Activated naive CD4-positive, alpha-beta T cell treated with anti-CD3 and anti-CD28 coated beads, Interleukin-2, amount 50 U/mL, for 24 hours (primary cell): ENCODE measurements at regions not wholly inside any gene's neighbourhood (a gene's known extent, or its start where the extent isn't known, plus 50 kb on each side); places are given as distances from the start of the nearest gene placed in this dataset.
A peak's percentile ranks its signal among the peaks of the same experiment; 100 is the strongest.

Experiments used
- H3K27ac Mint-ChIP-seq: one replicate; pipeline ENCODE4 v1.8.0; 2021; ENCODE audit warnings: mild to moderate bottlenecking, mixed read lengths
- H3K27me3 Mint-ChIP-seq: one replicate; pipeline ENCODE4 v1.8.0; 2021; ENCODE audit warnings: mixed read lengths
- H3K36me3 Mint-ChIP-seq: one replicate; pipeline ENCODE4 v1.8.0; 2021; ENCODE audit warnings: mixed read lengths
- H3K4me1 Mint-ChIP-seq: one replicate; pipeline ENCODE4 v1.8.0; 2021; ENCODE audit warnings: mixed read lengths
- H3K4me3 Mint-ChIP-seq: one replicate; pipeline ENCODE4 v1.8.0; 2021; ENCODE audit warnings: mild to moderate bottlenecking, mixed read lengths
- H3K9me3 Mint-ChIP-seq: one replicate; pipeline ENCODE4 v1.8.0; 2021; ENCODE audit warnings: mixed read lengths

GRCh38 chr13:106373304-106373988 lies 162.0 kb downstream of the EFNB2 start:
- no peaks in the 10 kb centered on the region for H3K9me3 Mint-ChIP-seq

GRCh38 chr13:106372199-106373155 lies 163.0 kb downstream of the EFNB2 start:
- Mint-ChIP-seq H3K27me3 (peaks cover 10% of the 10 kb centered on the region), H3K4me1 (no peaks in the 10 kb centered on the region), H3K9me3 (no peaks in the 10 kb centered on the region), H3K27ac (no peak overlapping the region), H3K36me3 (no peaks in the 10 kb centered on the region), H3K4me3 (no peak overlapping the region)

More at GRCh38 chr13:106373304-106373988, 162.0 kb downstream of the EFNB2 start:
- Mint-ChIP-seq H3K36me3 (no peaks in the 10 kb centered on the region), H3K4me1 (no peaks in the 10 kb centered on the region), H3K27me3 (peaks cover 12% of the 10 kb centered on the region), H3K27ac (no peak overlapping the region), H3K4me3 (no peak overlapping the region)

DNA sequence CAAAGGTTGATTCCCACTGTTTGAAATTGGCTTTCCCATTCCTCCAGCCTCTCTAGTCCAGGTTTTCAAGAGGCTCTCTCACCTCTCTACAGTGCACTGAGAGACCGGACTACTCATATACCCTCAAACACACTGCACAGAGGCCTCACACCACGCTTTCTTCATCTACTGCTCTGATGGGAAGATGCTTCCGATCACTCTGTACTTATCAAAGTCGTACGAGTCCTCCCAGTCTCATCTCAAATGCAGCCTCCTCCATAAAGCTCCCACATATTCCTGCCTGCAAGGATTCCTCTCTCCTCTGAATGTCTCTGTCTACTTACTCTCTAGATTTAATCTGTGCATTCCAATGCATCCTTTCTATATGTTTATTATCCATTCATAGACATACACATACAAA lies 164.4 kb downstream of the EFNB2 start:
- Mint-ChIP-seq H3K4me1 (no peaks in the 10 kb centered on the region), H3K27me3 (peaks cover 7% of the 10 kb centered on the region), H3K36me3 (no peaks in the 10 kb centered on the region), H3K4me3 (no peak overlapping the region), H3K27ac (no peak overlapping the region), H3K9me3 (no peaks in the 10 kb centered on the region)

DNA sequence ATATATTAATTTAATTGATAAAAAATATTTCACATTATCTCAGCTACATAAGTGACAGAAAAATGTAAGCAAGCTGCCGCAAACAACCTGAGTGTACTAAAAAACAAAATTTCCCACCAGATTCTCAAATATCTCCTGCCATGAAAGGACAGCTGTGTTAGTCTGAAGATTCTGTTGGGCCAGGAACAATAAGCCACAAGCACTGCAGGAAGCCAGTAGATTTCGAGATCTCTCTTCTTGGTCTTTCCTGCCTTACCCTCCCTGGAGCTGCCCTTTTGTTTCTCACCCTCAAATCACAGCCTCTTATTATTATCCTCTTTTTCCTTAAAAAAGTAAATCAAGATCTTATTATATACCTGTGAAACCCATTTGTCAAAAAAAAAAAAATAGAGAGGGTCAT lies 165.6 kb downstream of the EFNB2 start:
- no peak overlapping the region for H3K4me3 Mint-ChIP-seq
- H3K9me3 Mint-ChIP-seq = no peaks in the 10 kb centered on the region
- H3K4me1 Mint-ChIP-seq = no peaks in the 10 kb centered on the region
- H3K27ac Mint-ChIP-seq = no peak overlapping the region
- peaks cover 7% of the 10 kb centered on the region for H3K27me3 Mint-ChIP-seq
- H3K36me3 Mint-ChIP-seq = no peaks in the 10 kb centered on the region

GRCh38 chr13:106369091-106369490 lies 166.4 kb downstream of the EFNB2 start:
- no peaks in the 10 kb centered on the region for H3K9me3 Mint-ChIP-seq
- H3K36me3 Mint-ChIP-seq = no peaks in the 10 kb centered on the region
- no peaks in the 10 kb centered on the region for H3K4me1 Mint-ChIP-seq

GRCh38 chr13:106367361-106367971 lies 168.0 kb downstream of the EFNB2 start:
- H3K9me3 Mint-ChIP-seq = no peaks in the 10 kb centered on the region
- no peaks in the 10 kb centered on the region for H3K36me3 Mint-ChIP-seq
- no peak overlapping the region for H3K27ac Mint-ChIP-seq
- no peaks in the 10 kb centered on the region for H3K4me1 Mint-ChIP-seq
- H3K27me3 Mint-ChIP-seq = peaks cover 10% of the 10 kb centered on the region
- no peak overlapping the region for H3K4me3 Mint-ChIP-seq

More at GRCh38 chr13:106369091-106369490, 166.4 kb downstream of the EFNB2 start:
- peaks cover 7% of the 10 kb centered on the region for H3K27me3 Mint-ChIP-seq
- no peak overlapping the region for H3K27ac Mint-ChIP-seq
- no peak overlapping the region for H3K4me3 Mint-ChIP-seq

GRCh38 chr13:106362707-106363106 lies 172.8 kb downstream of the EFNB2 start:
- no peaks in the 10 kb centered on the region for H3K9me3 Mint-ChIP-seq
- no peaks in the 10 kb centered on the region for H3K36me3 Mint-ChIP-seq
- no peaks in the 10 kb centered on the region for H3K4me1 Mint-ChIP-seq
- no peak overlapping the region for H3K4me3 Mint-ChIP-seq
- H3K27me3 Mint-ChIP-seq = peaks cover 6% of the 10 kb centered on the region
- H3K27ac Mint-ChIP-seq = peak overlapping the region; percentile 1

DNA sequence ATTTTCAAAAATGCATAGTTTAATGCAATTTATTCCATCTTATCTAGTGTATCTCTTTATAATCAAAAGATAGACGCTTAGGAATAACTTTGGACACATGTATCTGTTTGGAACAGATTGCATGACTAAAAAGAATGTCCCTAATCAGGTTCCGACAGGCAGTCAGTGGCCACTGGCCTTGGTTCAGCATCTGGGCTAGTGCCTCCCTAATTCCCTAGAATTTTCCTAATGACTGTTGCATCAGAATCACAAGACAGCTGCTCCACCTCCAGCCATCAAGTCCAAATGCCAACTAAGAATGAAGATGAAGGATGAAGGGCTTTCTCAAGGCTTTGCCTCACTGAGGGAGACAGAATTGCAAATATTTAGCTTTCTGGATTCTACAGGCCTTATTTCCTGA lies 173.8 kb downstream of the EFNB2 start:
- Mint-ChIP-seq H3K9me3 (no peaks in the 10 kb centered on the region), H3K27me3 (peaks cover 6% of the 10 kb centered on the region), H3K36me3 (no peaks in the 10 kb centered on the region), H3K27ac (no peak overlapping the region), H3K4me3 (no peak overlapping the region), H3K4me1 (no peaks in the 10 kb centered on the region)

DNA sequence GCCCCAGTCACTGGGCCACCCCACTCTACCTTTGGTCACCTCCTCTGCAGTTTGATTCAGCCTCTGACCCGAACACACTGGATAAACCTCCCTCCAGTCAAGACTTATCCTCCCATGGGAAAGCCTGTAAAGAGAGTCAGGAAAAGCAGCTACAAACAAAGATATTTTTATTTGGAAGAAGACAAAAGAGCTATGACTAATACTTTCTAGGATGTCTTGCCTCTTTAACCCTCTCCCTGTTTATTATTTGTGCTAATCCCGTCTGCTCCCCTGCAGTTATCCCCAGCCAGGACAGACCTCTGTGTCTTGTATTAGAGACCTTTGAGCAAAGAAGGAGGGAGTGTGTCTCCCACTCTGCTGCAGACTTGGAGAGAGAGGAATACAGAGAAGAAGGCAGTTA lies 178.3 kb downstream of the EFNB2 start:
- no peak overlapping the region for H3K4me3 Mint-ChIP-seq
- no peaks in the 10 kb centered on the region for H3K4me1 Mint-ChIP-seq
- H3K36me3 Mint-ChIP-seq = no peaks in the 10 kb centered on the region
- no peak overlapping the region for H3K27ac Mint-ChIP-seq
- peaks cover 3% of the 10 kb centered on the region for H3K27me3 Mint-ChIP-seq
- no peaks in the 10 kb centered on the region for H3K9me3 Mint-ChIP-seq

- Mint-ChIP-seq H3K27me3 (peaks cover 7% of the 10 kb centered on the region), H3K4me1 (no peaks in the 10 kb centered on the region), H3K36me3 (no peaks in the 10 kb centered on the region), H3K9me3 (no peaks in the 10 kb centered on the region), H3K27ac (no peak overlapping the region), H3K4me3 (no peak overlapping the region)
These were observed 179.6 kb downstream of the EFNB2 start for GRCh38 chr13:106355866-106356265.

DNA sequence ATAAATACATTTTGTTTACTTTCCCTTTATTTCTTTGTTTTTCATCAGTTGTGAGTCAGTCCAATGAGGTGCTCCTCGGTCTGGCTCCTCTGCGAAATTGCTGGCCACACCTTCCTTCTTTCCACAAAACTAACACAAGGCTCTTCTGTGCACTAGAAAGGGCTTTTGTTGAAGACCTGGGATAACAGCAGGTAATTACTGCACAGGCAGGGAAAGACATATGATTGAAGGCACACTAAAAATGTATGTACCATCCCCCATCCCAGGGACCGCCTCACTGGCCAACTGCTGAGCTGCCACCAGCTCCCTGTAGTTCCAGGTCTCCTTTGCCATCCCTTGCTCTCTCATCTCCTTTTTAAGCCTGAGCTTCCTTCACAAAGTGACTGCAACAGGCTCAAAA lies 180.5 kb downstream of the EFNB2 start:
- Mint-ChIP-seq H3K4me3 (no peak overlapping the region), H3K27me3 (peaks cover 11% of the 10 kb centered on the region), H3K9me3 (no peaks in the 10 kb centered on the region), H3K36me3 (no peaks in the 10 kb centered on the region), H3K4me1 (no peaks in the 10 kb centered on the region), H3K27ac (no peak overlapping the region)

DNA sequence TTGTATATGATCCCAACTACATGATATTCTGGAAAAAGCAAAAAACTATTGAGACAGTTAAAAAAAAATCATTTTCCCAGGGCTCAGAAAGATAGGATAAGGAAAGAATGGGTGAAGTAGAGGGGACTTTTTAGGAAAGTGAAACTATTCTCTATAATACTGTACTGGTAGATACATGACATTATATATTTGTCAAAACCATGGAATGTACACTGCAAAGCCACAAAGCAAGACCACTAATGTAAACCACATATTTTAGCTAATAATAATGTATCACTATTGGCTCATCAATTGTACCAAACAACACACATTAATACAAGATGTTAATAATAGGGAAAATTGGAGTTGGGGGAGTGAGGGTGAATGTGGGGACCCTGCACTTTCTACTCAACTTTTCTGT lies 182.6 kb downstream of the EFNB2 start:
- Mint-ChIP-seq H3K4me3 (no peak overlapping the region), H3K27ac (no peak overlapping the region), H3K27me3 (peaks cover 19% of the 10 kb centered on the region), H3K36me3 (no peaks in the 10 kb centered on the region), H3K4me1 (no peaks in the 10 kb centered on the region), H3K9me3 (no peaks in the 10 kb centered on the region)

DNA sequence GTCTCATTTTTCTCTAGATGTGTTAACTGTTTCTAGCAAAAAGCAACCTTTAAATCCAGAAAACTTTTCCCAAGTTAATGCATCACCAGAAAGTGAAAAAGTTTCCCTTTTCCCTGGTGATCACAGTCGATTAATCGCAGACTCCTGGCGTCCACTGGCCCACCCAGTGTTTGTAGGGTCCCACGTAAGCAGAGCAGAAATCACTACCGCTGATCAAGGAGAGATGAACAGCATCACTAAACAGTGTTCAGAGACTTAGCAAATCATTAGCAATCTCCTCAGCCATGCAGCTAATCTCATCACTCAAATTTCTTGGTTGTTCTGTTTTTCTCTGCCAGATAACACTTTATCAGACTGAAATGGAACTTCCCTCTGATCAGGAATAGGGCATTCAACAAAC lies 184.2 kb downstream of the EFNB2 start:
- Mint-ChIP-seq H3K27me3 (peaks cover 18% of the 10 kb centered on the region), H3K9me3 (no peaks in the 10 kb centered on the region), H3K4me3 (no peak overlapping the region), H3K4me1 (no peaks in the 10 kb centered on the region), H3K36me3 (no peaks in the 10 kb centered on the region), H3K27ac (no peak overlapping the region)

- H3K4me3 Mint-ChIP-seq = no peak overlapping the region
- H3K36me3 Mint-ChIP-seq = no peaks in the 10 kb centered on the region
- peaks cover 18% of the 10 kb centered on the region for H3K27me3 Mint-ChIP-seq
- H3K4me1 Mint-ChIP-seq = no peaks in the 10 kb centered on the region
- H3K27ac Mint-ChIP-seq = no peak overlapping the region
- no peaks in the 10 kb centered on the region for H3K9me3 Mint-ChIP-seq
These were observed 185.3 kb downstream of the EFNB2 start for GRCh38 chr13:106350208-106350607.

- Mint-ChIP-seq H3K9me3 (no peaks in the 10 kb centered on the region), H3K36me3 (no peaks in the 10 kb centered on the region), H3K4me3 (no peak overlapping the region), H3K27ac (no peak overlapping the region), H3K4me1 (no peaks in the 10 kb centered on the region), H3K27me3 (peaks cover 18% of the 10 kb centered on the region)
These were observed 186.2 kb downstream of the EFNB2 start for GRCh38 chr13:106349080-106349931.
